ENCODE measurements at regions not wholly inside any gene's neighbourhood (a gene's known extent, or its start where the extent isn't known, plus 50 kb on each side); places are given as distances from the start of the nearest gene placed in this dataset.
A peak's percentile ranks its signal among the peaks of the same experiment; 100 is the strongest.

- H3K4me3 ChIP-seq (ENCODE audit: low read depth, low read length), result no peak overlapping the region
- DNase-seq (ENCODE audit: low read depth), result no peak
- TF ChIP-seq POLR2A (IDR thresholded peaks at IDR 0.05; ENCODE audit: extremely low read depth, insufficient read length), result no peak
- no peak for TF ChIP-seq MAX (IDR thresholded peaks at IDR 0.05; ENCODE audit: low read depth, low read length)
- no peak for TF ChIP-seq MYC (IDR thresholded peaks at IDR 0.05; ENCODE audit: low read depth, low read length)
- no peak for TF ChIP-seq CTCF (IDR thresholded peaks at IDR 0.05; ENCODE audit: low read depth, low read length)
Observed at GRCh38 chr14:95811813-95812212, 64.8 kb upstream of the TUNAR start.

- DNase-seq (ENCODE audit: low read depth), result no peak
- no peak overlapping the region for H3K4me3 ChIP-seq (ENCODE audit: low read depth, low read length)
- TF ChIP-seq MAX (IDR thresholded peaks at IDR 0.05; ENCODE audit: low read depth, low read length) (no peak), MYC (IDR thresholded peaks at IDR 0.05; ENCODE audit: low read depth, low read length) (no peak), CTCF (IDR thresholded peaks at IDR 0.05; ENCODE audit: low read depth, low read length) (no peak), POLR2A (IDR thresholded peaks at IDR 0.05; ENCODE audit: extremely low read depth, insufficient read length) (no peak)
Observed at GRCh38 chr14:95808371-95808770, 68.3 kb upstream of the TUNAR start.

- no peak for DNase-seq (ENCODE audit: low read depth)
- TF ChIP-seq MAX (IDR thresholded peaks at IDR 0.05; ENCODE audit: low read depth, low read length), result no peak
- TF ChIP-seq POLR2A (IDR thresholded peaks at IDR 0.05; ENCODE audit: extremely low read depth, insufficient read length), result no peak
- TF ChIP-seq MYC (IDR thresholded peaks at IDR 0.05; ENCODE audit: low read depth, low read length), result no peak
- TF ChIP-seq CTCF (IDR thresholded peaks at IDR 0.05; ENCODE audit: low read depth, low read length), result no peak
Observed at GRCh38 chr14:95796788-95797187, 79.8 kb upstream of the TUNAR start.

GRCh38 chr14:95787941-95788340, 74.0 kb upstream of the TCL1A start:
- DNase-seq (ENCODE audit: low read depth), result no peak
- TF ChIP-seq MAX (IDR thresholded peaks at IDR 0.05; ENCODE audit: low read depth, low read length) (no peak), CTCF (IDR thresholded peaks at IDR 0.05; ENCODE audit: low read depth, low read length) (no peak), MYC (IDR thresholded peaks at IDR 0.05; ENCODE audit: low read depth, low read length) (no peak), POLR2A (IDR thresholded peaks at IDR 0.05; ENCODE audit: extremely low read depth, insufficient read length) (no peak)
- H3K4me3 ChIP-seq (ENCODE audit: low read depth, low read length), result no peak overlapping the region

More at GRCh38 chr14:95796788-95797187, 79.8 kb upstream of the TUNAR start:
- no peak overlapping the region for H3K4me3 ChIP-seq (ENCODE audit: low read depth, low read length)

- no peak overlapping the region for H3K4me3 ChIP-seq (ENCODE audit: low read depth, low read length)
- no peak for DNase-seq (ENCODE audit: low read depth)
- TF ChIP-seq MAX (IDR thresholded peaks at IDR 0.05; ENCODE audit: low read depth, low read length) (no peak), CTCF (IDR thresholded peaks at IDR 0.05; ENCODE audit: low read depth, low read length) (no peak), MYC (IDR thresholded peaks at IDR 0.05; ENCODE audit: low read depth, low read length) (no peak), POLR2A (IDR thresholded peaks at IDR 0.05; ENCODE audit: extremely low read depth, insufficient read length) (no peak)
Observed at GRCh38 chr14:95786566-95786965, 72.6 kb upstream of the TCL1A start.

- TF ChIP-seq MYC (IDR thresholded peaks at IDR 0.05; ENCODE audit: low read depth, low read length) (no peak), MAX (IDR thresholded peaks at IDR 0.05; ENCODE audit: low read depth, low read length) (no peak), POLR2A (IDR thresholded peaks at IDR 0.05; ENCODE audit: extremely low read depth, insufficient read length) (no peak), CTCF (IDR thresholded peaks at IDR 0.05; ENCODE audit: low read depth, low read length) (no peak)
- no peak overlapping the region for H3K4me3 ChIP-seq (ENCODE audit: low read depth, low read length)
- DNase-seq (ENCODE audit: low read depth), result peak; percentile 34
Observed at GRCh38 chr14:95784137-95784536, 70.2 kb upstream of the TCL1A start.

All from NB4 (cell line).